ENCODE measurements at regions not wholly inside any gene's neighbourhood (a gene's known extent, or its start where the extent isn't known, plus 50 kb on each side); places are given as distances from the start of the nearest gene placed in this dataset.
A peak's percentile ranks its signal among the peaks of the same experiment; 100 is the strongest.
"Not testable (repeated sequence)": the region's sequence is repeated elsewhere in the genome, so short reads cannot be mapped to it uniquely, and the experiment has no call there.

GRCh38 chr12:31906557-31907301 lies 52.5 kb upstream of the RESF1 start:
- no peak for DNase-seq

GRCh38 chr12:31903025-31903424 lies 56.2 kb upstream of the RESF1 start:
- DNase-seq = no peak

GRCh38 chr12:31900271-31900670 lies 58.9 kb upstream of the RESF1 start:
- no peak for DNase-seq

GRCh38 chr12:31899109-31899508 lies 60.1 kb upstream of the RESF1 start:
- no peak for DNase-seq

- no peak for DNase-seq
Observed at GRCh38 chr12:31897781-31898503, 61.3 kb upstream of the RESF1 start.

GRCh38 chr12:31897092-31897491 lies 62.1 kb upstream of the RESF1 start:
- DNase-seq = not testable (repeated sequence)

GRCh38 chr12:31896514-31897039 lies 62.6 kb upstream of the RESF1 start:
- DNase-seq = no peak

- no peak for DNase-seq
Observed at GRCh38 chr12:31895449-31896150, 63.6 kb upstream of the RESF1 start.

- DNase-seq = no peak
Observed at GRCh38 chr12:31890295-31891285, 68.6 kb upstream of the RESF1 start.

GRCh38 chr12:31887109-31887811 lies 72.0 kb upstream of the RESF1 start:
- DNase-seq = no peak

GRCh38 chr12:31882682-31883081 lies 76.5 kb upstream of the RESF1 start:
- DNase-seq = not testable (repeated sequence)

- no peak for DNase-seq
Observed at GRCh38 chr12:31880340-31880739, 78.9 kb upstream of the RESF1 start.

GRCh38 chr12:31877884-31878283 lies 81.3 kb upstream of the RESF1 start:
- DNase-seq = no peak

- no peak for DNase-seq
Observed at GRCh38 chr12:31876568-31877424, 82.4 kb upstream of the RESF1 start.

GRCh38 chr12:31875609-31875964 lies 83.6 kb upstream of the RESF1 start:
- DNase-seq = no peak

- DNase-seq = peak; percentile 28
Observed at GRCh38 chr12:31874961-31875608, 84.1 kb upstream of the RESF1 start.

- DNase-seq = no peak
Observed at GRCh38 chr12:31872831-31873604, 86.2 kb upstream of the RESF1 start.

- no peak for DNase-seq
Observed at GRCh38 chr12:31869972-31870371, 89.2 kb upstream of the RESF1 start.

GRCh38 chr12:31868965-31869364 lies 90.2 kb upstream of the RESF1 start:
- no peak for DNase-seq
